ENCODE measurements at regions not wholly inside any gene's neighbourhood (a gene's known extent, or its start where the extent isn't known, plus 50 kb on each side); places are given as distances from the start of the nearest gene placed in this dataset. TPM values are rescaled to one million over a fixed set of nuclear protein-coding genes. Genes with fewer than 3 reads are reported as not detected.
"Not testable (repeated sequence)": the region's sequence is repeated elsewhere in the genome, so short reads cannot be mapped to it uniquely, and the experiment has no call there.

DNA sequence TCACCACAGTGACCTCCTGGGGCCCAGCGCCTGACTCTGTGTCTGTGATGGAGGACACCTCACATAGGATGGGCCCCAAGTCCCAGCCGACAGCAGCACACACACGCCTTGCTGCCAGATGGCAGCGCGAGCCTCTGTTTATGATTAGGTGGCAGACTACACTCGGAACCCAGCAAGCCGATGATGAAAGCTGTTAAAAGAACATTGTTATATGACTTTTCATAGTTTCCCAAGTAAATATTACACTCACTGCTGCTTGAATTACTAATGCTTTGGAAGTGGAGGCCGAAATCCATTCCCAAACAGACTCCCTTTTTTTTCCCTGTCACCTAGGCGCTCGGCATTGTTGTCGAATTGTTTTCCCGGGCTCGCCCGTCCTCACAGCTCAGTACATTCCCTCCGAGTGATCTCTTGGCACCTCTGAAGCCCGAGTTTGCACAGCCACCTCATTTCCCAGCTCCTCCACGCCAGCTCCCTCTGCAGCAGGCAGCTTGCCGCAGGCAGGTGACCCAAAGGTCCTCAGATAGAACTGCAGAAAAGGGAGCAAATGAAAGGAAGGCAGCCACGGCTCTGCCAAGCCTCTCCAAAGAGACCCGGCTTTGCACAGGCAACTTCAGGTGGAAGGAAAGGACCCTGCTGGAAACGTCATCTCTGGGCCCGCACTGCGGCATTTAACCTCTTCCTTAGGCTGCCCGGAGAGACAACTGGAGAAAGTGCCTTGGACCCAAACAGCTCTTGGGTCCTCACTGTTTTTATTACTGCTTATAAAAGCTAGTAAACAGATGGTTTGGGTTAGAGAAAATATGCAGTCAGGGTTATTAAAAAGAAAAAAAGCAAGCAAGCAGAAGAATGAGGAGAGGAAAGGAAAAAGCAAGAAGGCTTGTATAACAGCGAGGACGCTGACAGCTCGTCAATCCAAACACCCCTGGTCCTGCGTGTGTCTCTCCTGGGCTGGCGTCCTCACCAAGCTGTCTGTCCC, 72.2 kb upstream of the SLC25A33 start:
- peak; percentile 73 for DNase-seq

DNA sequence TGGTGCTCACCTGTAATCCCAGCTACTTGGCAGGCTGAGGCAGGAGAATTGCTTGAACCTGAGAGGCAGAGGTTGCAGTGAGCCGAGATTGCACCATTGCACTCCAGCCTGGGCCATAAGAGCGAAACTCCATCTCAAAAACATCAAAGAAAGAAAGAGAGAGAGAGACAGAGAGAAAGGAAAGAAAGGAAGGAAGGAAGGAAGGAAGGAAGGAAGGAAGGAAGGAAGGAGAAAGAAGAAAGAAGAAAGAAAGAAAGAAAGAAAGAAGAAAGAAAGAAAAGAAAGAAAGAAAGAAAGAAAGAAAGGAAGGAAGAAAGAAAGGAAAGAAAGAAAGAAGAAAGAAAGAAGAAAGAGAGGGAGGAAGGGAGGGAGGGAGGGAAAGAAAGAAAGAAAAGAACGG, 69.4 kb upstream of the SLC25A33 start:
- DNase-seq, result not testable (repeated sequence)

DNA sequence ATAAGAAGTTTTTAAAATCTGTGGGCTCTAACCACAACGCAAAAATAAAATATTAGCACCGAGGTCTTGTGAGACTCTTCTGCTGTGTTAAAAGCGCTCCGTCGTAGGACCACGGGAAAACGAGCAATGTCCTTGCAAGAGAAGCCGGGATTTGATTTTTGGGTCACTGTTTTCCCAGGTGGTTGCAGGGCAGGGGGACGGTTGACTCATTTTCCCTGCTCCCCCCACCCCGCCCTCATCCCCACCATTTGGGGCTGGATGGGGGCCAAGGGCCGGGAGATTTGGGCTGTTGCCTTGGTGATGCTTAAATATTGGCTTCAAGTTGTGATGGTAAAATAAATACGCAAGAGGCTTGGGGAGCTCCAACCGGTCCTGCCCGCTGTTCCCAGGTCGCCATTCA, 67.6 kb upstream of the SLC25A33 start:
- DNase-seq, result no peak

DNA sequence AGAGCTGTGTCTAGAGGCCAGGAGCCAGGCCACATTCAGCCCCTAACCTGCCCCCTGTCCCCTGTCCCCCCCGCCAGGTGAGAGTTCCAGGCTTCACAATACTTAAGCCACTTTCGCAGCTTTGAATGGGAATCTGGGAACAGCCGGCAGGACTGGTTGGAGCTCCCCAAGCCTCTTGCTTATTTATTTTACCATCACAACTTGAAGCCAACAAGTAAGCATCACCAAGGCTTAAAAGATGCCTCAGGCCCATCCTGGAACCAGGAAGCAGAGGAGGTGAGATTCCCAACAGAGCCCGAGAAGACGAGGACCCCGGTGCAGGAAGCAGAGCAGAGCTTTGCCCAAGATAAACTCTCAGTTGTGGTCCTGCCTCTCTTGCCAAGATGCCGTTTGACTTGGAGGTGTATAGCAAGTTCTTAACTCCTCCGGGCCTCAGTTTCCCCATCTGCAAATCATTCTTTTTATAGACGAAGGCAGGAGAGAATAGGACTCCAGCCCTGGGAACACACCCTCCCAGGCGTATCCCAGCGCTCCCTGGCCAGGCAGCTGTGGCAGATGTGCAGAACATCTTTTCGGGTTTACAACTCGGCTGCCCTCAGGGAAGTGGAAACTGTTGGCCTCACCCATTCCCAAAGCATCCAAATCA, 66.8 kb upstream of the SLC25A33 start:
- DNase-seq, result peak; percentile 6

DNA sequence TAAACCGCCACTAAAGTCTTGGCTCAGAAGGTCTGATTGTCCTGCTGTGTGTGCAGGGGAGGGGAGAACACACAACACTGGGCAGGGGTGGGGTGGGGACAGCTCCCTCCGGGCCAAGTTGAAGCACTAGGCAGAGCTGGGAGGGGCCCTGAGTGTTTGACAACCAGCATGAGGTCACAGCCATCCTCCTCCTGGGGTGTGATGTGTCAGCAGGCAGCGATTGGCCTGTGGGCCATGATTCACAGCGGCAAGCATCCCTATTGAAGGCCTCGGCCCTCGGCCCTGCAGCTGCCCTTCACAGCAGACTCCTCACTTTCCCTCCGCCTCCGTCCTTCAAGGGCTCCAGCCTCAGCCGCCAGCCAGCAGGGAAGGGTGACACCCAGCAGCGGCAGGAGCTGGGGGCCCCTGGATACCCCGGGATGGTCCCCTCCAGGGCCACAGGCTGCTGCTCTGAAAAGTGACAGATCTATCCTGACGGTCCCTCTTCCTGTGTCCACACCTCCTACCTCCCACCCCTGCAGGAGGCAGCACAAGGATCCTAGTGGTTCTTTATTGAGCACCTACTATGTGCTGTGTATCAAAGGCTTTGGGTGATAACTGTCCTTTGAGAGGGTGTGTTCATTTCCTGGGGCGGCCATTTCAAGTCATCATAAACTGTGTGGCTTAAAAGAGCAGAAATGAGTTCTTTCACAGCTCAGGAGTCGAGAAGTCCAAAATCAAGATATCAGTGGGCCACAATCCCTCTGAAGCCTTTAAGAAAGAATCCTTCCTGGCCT, 66.0 kb upstream of the SLC25A33 start:
- DNase-seq, result peak; percentile 88

DNA sequence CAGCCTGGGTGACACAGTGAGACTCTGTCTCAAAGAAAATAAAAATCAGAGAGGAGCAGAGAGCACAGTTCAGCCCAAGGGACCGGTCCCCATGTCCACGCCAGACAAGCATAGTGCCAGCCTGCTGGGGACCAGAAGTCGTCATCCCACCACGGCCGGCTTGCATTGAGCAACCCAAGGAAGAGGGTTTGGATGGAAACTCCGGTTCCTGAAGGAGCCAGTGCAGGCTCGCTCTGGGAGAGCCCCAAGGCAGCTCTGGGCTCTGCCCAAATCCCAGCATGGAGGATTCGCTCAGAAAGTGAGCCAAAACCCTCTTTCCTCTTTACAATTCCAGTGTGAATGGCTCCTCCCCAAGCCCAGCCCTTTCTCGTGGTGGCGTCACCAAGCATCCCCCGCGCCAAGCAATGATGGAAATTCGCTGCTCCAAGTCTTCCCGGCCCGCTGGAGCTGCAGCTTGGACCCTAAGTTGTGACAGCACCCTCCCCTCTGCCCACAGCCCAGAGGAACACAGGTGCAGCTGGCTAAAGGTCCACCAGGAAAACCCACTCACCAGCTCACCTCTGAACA, 64.1 kb upstream of the SLC25A33 start:
- no peak for DNase-seq

DNA sequence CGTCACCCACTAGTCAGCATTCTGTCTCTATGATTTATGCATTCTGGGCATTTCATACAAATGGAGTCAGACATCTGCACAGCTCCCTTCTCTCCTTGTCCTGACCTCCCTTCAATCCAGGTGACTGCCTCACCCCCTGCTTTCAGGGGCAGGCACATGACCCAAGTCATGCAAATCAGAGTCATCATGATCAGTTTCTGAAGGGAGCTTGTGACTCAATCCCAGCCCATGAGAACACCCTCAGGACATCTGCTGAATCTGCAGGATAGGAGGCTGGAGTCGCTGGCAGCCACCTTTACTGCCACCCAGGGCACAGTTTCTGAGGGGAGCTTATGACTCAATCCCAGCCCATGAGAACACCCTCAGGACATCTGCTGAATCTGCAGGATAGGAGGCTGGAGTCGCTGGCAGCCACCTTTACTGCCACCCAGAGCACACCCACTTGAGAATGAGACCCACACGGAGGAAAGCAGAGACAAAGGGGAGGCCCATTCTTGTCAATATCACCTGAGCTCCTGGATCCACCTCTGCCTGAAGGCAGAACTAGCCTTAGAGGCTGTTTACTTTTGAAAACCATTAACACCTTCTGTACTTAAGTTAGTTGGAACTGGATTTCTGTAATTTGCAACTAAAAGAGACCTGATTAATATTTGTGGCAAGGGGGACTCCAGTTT, 62.3 kb upstream of the SLC25A33 start:
- DNase-seq, result no peak

DNA sequence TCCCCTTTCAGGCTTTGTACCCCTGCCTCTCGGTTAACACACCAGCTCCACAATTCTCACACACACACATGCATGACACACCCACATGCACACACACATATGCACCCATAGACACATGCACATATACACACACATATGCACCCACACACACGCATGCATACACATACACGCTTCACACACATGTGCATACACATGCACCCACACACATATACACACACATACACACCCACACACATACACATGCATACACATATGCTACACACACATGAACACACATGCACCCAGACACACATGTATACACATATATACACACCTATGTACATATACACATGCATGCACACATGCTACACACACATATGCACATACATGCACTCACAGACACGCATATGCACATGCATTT, 61.7 kb upstream of the SLC25A33 start:
- DNase-seq, result no peak

DNA sequence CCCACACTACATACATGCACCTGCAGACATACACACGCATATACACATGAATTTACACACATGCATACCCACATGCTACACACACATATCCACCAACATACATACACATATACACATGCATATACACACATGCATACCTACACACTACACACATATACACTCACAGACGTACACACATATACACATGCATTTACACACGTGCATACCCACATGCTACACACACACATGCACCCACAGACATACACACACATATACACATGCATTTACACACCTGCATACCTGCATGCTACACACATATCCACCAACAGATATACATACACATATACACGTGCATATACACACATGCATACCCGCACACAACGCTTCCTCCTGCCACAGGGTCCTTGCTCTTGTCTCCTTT, 61.2 kb upstream of the SLC25A33 start:
- no peak for DNase-seq

DNA sequence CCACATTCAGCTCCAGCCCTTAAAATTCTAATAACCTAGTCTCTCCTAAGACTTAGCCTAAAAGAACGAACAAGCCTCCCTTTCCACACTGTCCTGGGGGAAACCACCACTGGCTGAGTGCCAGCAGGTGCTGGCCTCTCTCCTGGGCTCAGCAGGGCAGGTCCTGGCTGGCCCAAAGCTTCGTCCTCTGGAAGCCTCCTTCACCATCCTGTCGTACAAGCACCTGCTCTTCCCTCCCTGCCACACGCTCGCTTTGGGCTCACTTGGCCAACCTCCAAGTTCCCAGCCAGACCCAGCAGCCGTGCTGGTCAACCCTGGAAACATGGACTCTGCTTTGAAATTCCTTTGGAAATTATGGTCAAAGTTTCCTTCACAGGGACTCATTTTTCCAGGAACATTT, 58.2 kb upstream of the SLC25A33 start:
- no peak for DNase-seq

DNA sequence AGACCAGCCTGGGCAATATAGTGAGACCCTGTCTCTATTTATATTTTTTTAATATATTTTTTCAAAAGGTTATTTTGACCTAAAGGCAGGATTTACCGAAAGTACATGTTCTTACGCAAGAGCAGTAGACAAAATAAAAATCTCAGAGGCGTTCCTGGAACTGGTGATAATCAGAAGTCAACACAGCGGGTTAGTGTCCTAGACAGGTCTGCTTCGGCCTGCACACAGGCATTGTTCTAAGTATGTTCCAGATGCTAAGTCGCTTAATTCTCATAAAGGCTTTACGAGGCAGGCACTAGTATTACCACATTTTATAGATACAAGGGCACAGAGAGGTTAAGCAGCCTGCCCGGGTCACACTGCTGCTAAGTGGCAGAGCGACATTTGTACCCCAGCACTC, 56.9 kb upstream of the SLC25A33 start:
- DNase-seq, result no peak

DNA sequence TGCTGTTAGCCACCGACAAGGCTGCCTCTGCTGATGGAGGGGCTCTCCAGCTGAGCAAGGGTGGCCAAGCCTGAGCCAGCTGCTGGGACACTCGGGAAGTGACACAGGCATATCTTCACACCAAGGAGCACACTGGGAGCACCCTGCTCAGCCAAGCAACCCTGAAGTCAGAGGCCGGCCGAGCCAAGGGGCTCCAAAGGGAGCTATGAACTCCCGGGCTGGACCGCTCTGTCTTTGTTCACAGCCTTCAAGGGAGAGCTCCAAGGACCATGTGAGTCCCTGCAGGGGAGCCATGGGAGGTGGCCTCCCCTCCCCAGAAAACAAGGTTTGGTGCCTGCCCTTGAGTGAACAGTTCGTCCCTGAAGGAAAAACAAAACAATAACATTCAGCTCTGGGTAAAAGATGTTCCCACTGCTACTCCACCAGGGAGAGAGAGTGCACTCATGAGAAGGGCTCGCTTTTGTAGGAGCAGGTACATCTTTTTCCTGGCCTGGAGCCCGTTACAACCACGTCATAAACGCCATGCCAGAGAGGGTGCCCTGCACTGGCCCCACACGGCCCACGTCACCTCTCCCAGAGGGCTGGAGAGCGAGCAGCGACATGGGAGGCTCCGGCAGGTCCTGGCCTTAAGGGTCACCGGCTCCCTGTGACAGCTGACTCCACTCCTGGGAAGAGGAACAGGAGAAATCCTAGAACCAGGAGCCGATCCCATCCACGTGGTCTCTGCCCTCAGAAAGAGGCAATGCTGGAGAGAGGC, 56.3 kb upstream of the SLC25A33 start:
- no peak for DNase-seq

DNA sequence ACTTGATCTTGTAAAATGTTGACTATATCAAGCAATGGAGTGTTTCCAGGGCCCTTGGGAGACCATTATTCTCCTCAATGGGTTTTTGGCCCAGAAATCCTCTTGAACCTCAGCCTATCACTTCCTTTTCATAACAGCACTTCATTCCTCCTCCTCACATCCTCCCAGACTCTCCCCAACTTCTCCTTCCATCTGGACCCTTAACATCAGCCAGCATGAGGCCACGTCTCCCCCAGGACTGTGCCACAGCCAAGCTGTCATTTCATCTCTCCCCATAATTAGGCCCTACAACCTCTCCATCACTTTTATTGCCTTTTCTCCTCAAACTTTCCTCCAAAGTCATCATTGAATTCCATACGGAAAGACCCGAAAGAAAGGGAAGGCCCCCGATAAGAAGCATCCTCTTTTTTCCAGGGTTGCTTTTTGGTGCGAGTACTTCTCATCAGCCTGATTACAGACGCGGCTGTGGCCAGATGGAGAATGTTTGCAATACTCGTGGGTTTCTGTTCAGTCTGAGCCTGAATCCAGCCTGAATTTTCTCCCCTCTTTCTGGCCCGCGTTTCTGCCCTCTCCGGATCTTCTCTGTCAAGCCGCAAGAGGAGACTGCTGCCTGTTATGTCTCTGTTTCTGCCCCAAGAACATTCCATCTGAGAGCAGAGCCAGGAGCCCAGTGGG, 52.7 kb upstream of the SLC25A33 start:
- peak; percentile 14 for DNase-seq

Small RNA genes lying in the stretch of these regions (small RNA-seq; reads per million reads assigned to genes)
- not detected for gene RNA5SP40 (ENCODE audit: low replicate concordance)
